Transverse colon (tissue), 4 donors: ENCODE measurements at regions not wholly inside any gene's neighbourhood (a gene's known extent, or its start where the extent isn't known, plus 50 kb on each side); places are given as distances from the start of the nearest gene placed in this dataset.

Experiments used
- CTCF ChIP-seq, 5 experiments: fragments of 200-600 bp in 3 of 5; fragments of 450-650 bp in 2 of 5; sonication (generic) in 3 of 5; IDR thresholded peaks; 1 replicate in 2 of 5; 2 replicates in 3 of 5; pipeline ENCODE4 v1.5.1; 2016 to 2017; ENCODE audit warnings: antibody characterized with exemption in 5 of 5, inconsistent platforms in 3 of 5, mild to moderate bottlenecking in 2 of 5, moderate library complexity in 1 of 5
- EP300 ChIP-seq: sonication (generic); formaldehyde crosslinking; IDR thresholded peaks from one replicate; pipeline ENCODE4 v1.6.1; 2017; ENCODE audit warnings: antibody characterized with exemption, low read depth
- POLR2AphosphoS5 ChIP-seq, 3 donors: sonication (generic); formaldehyde crosslinking; IDR thresholded peaks; one replicate each; pipeline ENCODE4 v1.6.1; 2016; ENCODE audit warnings: antibody characterized with exemption in 3 of 3

GRCh38 chr3:168604767-168605166, 509.0 kb upstream of the GOLIM4 start:
- TF ChIP-seq POLR2AphosphoS5 (IDR thresholded peaks at IDR 0.05) (no peak), CTCF (IDR thresholded peaks at IDR 0.05) (no peak), EP300 (no peak)
